HG03469 (cell line): ENCODE measurements at regions not wholly inside any gene's neighbourhood (a gene's known extent, or its start where the extent isn't known, plus 50 kb on each side); places are given as distances from the start of the nearest gene placed in this dataset.
A peak's percentile ranks its signal among the peaks of the same experiment; 100 is the strongest.

Experiments used
- ATAC-seq: cut with Tn5 transposase; IDR thresholded peaks from one replicate; pipeline ENCODE4 v1.9.1; 2021; ENCODE audit warnings: mild to moderate bottlenecking, moderate library complexity, moderate number of reproducible peaks; ENCODE audit not compliant: unreplicated experiment

- ATAC-seq: no peak
These were observed 136.0 kb upstream of the SPRY2 start for GRCh38 chr13:80476953-80477352.

- ATAC-seq: no peak
These were observed 134.8 kb upstream of the SPRY2 start for GRCh38 chr13:80475718-80476117.

- ATAC-seq: no peak
These were observed 132.8 kb upstream of the SPRY2 start for GRCh38 chr13:80473695-80474094.

GRCh38 chr13:80469853-80470381, 129.0 kb upstream of the SPRY2 start:
- ATAC-seq: no peak

- no peak for ATAC-seq
These were observed 128.4 kb upstream of the SPRY2 start for GRCh38 chr13:80469105-80469852.

GRCh38 chr13:80465321-80465720, 124.4 kb upstream of the SPRY2 start:
- no peak for ATAC-seq

- ATAC-seq: no peak
These were observed 122.9 kb upstream of the SPRY2 start for GRCh38 chr13:80463673-80464352.

GRCh38 chr13:80462567-80462966, 121.6 kb upstream of the SPRY2 start:
- no peak for ATAC-seq

- no peak for ATAC-seq
These were observed 121.1 kb upstream of the SPRY2 start for GRCh38 chr13:80462037-80462436.

- no peak for ATAC-seq
These were observed 117.6 kb upstream of the SPRY2 start for GRCh38 chr13:80458543-80458942.

- peak; percentile 91 for ATAC-seq
These were observed 113.3 kb upstream of the SPRY2 start for GRCh38 chr13:80454245-80454644.

GRCh38 chr13:80452279-80452678, 111.4 kb upstream of the SPRY2 start:
- no peak for ATAC-seq

- no peak for ATAC-seq
These were observed 110.7 kb upstream of the SPRY2 start for GRCh38 chr13:80451641-80452040.

GRCh38 chr13:80450386-80450785, 109.5 kb upstream of the SPRY2 start:
- no peak for ATAC-seq

- no peak for ATAC-seq
These were observed 107.8 kb upstream of the SPRY2 start for GRCh38 chr13:80448725-80449124.

GRCh38 chr13:80447747-80448146, 106.8 kb upstream of the SPRY2 start:
- ATAC-seq: no peak

GRCh38 chr13:80444240-80445015, 103.5 kb upstream of the SPRY2 start:
- no peak for ATAC-seq

GRCh38 chr13:80442609-80443008, 101.7 kb upstream of the SPRY2 start:
- ATAC-seq: no peak

GRCh38 chr13:80441968-80442367, 101.0 kb upstream of the SPRY2 start:
- peak; percentile 64 for ATAC-seq

GRCh38 chr13:80438521-80438920, 97.6 kb upstream of the SPRY2 start:
- ATAC-seq: no peak

- ATAC-seq: no peak
These were observed 96.3 kb upstream of the SPRY2 start for GRCh38 chr13:80437231-80437630.
